HG03342 (cell line): ENCODE measurements at regions not wholly inside any gene's neighbourhood (a gene's known extent, or its start where the extent isn't known, plus 50 kb on each side); places are given as distances from the start of the nearest gene placed in this dataset.
"Not testable (repeated sequence)": the region's sequence is repeated elsewhere in the genome, so short reads cannot be mapped to it uniquely, and the experiment has no call there.

Experiments
- ATAC-seq: cut with Tn5 transposase; IDR thresholded peaks from one replicate; pipeline ENCODE4 v1.9.1; 2021; ENCODE audit warnings: mild to moderate bottlenecking, moderate library complexity; ENCODE audit not compliant: unreplicated experiment

- ATAC-seq: no peak
Measured at GRCh38 chr4:10281996-10282395, 165.4 kb upstream of the WDR1 start.

GRCh38 chr4:10279261-10279660 lies 162.7 kb upstream of the WDR1 start:
- no peak for ATAC-seq

GRCh38 chr4:10278071-10278470 lies 161.5 kb upstream of the WDR1 start:
- no peak for ATAC-seq

- ATAC-seq: no peak
Measured at GRCh38 chr4:10276152-10276551, 159.6 kb upstream of the WDR1 start.

- no peak for ATAC-seq
Measured at GRCh38 chr4:10275696-10276095, 159.1 kb upstream of the WDR1 start.

GRCh38 chr4:10273030-10273429 lies 156.4 kb upstream of the WDR1 start:
- ATAC-seq: no peak

GRCh38 chr4:10272511-10272910 lies 155.9 kb upstream of the WDR1 start:
- ATAC-seq: no peak

GRCh38 chr4:10267066-10267465 lies 150.5 kb upstream of the WDR1 start:
- ATAC-seq: no peak

GRCh38 chr4:10260777-10261176 lies 144.2 kb upstream of the WDR1 start:
- no peak for ATAC-seq

- no peak for ATAC-seq
Measured at GRCh38 chr4:10259976-10260375, 143.4 kb upstream of the WDR1 start.

GRCh38 chr4:10256203-10256602 lies 139.6 kb upstream of the WDR1 start:
- no peak for ATAC-seq

GRCh38 chr4:10253765-10254164 lies 137.2 kb upstream of the WDR1 start:
- ATAC-seq: no peak

- ATAC-seq: no peak
Measured at GRCh38 chr4:10245751-10246150, 129.2 kb upstream of the WDR1 start.

GRCh38 chr4:10243856-10244255 lies 127.3 kb upstream of the WDR1 start:
- no peak for ATAC-seq

GRCh38 chr4:10240691-10241090 lies 124.1 kb upstream of the WDR1 start:
- no peak for ATAC-seq

- no peak for ATAC-seq
Measured at GRCh38 chr4:10239982-10240654, 123.5 kb upstream of the WDR1 start.

GRCh38 chr4:10237131-10237530 lies 120.5 kb upstream of the WDR1 start:
- no peak for ATAC-seq

- no peak for ATAC-seq
Measured at GRCh38 chr4:10232114-10232513, 115.5 kb upstream of the WDR1 start.

- ATAC-seq: no peak
Measured at GRCh38 chr4:10226756-10227155, 110.2 kb upstream of the WDR1 start.

- no peak for ATAC-seq
Measured at GRCh38 chr4:10225096-10225495, 108.5 kb upstream of the WDR1 start.

- ATAC-seq: no peak
Measured at GRCh38 chr4:10223782-10224181, 107.2 kb upstream of the WDR1 start.

- not testable (repeated sequence) for ATAC-seq
Measured at GRCh38 chr4:10213481-10213880, 96.9 kb upstream of the WDR1 start.

GRCh38 chr4:10212901-10213300 lies 96.3 kb upstream of the WDR1 start:
- no peak for ATAC-seq
